Amniotic epithelial cell (primary cell): ENCODE measurements at regions not wholly inside any gene's neighbourhood (a gene's known extent, or its start where the extent isn't known, plus 50 kb on each side); places are given as distances from the start of the nearest gene placed in this dataset.

Experiments
- DNase-seq: peaks from one replicate; pipeline ENCODE4 v3.0.0-alpha.2; 2010; ENCODE audit warnings: low read depth

DNA sequence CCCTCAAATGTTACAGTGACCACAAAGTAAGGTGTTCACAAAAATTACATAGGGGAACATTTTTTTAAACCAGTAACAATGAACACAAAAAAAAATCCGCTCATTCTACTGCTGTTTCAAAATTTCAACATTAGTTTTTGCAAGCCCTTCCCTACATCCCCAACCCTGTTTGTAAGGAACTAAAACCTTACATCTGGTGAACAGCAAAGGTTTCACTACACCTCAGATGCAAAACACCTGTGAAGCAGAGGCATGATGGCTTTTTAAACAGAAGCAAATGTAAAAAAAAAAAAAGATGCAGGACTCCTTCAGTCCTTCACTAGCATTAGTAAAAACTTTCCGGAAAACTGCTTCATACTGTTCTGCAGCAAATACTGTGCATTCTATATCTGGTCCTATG, 50.0 kb upstream of the API5 start:
- no peak for DNase-seq
